Osteocyte (in vitro differentiated cells): ENCODE measurements at regions not wholly inside any gene's neighbourhood (a gene's known extent, or its start where the extent isn't known, plus 50 kb on each side); places are given as distances from the start of the nearest gene placed in this dataset.
"Not testable (repeated sequence)": the region's sequence is repeated elsewhere in the genome, so short reads cannot be mapped to it uniquely, and the experiment has no call there.

Source experiments
- DNase-seq: peaks from one replicate; pipeline ENCODE4 v3.0.0; 2021; ENCODE audit warnings: mixed read lengths; ENCODE audit not compliant: unreplicated experiment; ENCODE audit errors: extremely low spot score
- H3K27ac Mint-ChIP-seq: one replicate; pipeline ENCODE4 v1.8.0; 2021; ENCODE audit warnings: mild to moderate bottlenecking, mixed read lengths; ENCODE audit not compliant: unreplicated experiment
- H3K27me3 Mint-ChIP-seq: one replicate; pipeline ENCODE4 v1.8.0; 2021; ENCODE audit warnings: mixed read lengths; ENCODE audit not compliant: unreplicated experiment
- H3K36me3 Mint-ChIP-seq: one replicate; pipeline ENCODE4 v1.8.0; 2021; ENCODE audit warnings: mixed read lengths; ENCODE audit not compliant: unreplicated experiment
- H3K4me1 Mint-ChIP-seq: one replicate; pipeline ENCODE4 v1.8.0; 2021; ENCODE audit warnings: mixed read lengths; ENCODE audit not compliant: unreplicated experiment
- H3K4me3 Mint-ChIP-seq: one replicate; pipeline ENCODE4 v1.8.0; 2021; ENCODE audit warnings: mild to moderate bottlenecking, moderate library complexity, mixed read lengths; ENCODE audit not compliant: unreplicated experiment
- H3K9me3 Mint-ChIP-seq: one replicate; pipeline ENCODE4 v1.8.0; 2021; ENCODE audit warnings: mixed read lengths; ENCODE audit not compliant: unreplicated experiment
- CTCF ChIP-seq: fragments of 200-600 bp; sonication (generic); IDR thresholded peaks from 2 replicates; pipeline ENCODE4 v1.5.0; 2021; ENCODE audit warnings: antibody characterized with exemption, mild to moderate bottlenecking, moderate library complexity

DNA sequence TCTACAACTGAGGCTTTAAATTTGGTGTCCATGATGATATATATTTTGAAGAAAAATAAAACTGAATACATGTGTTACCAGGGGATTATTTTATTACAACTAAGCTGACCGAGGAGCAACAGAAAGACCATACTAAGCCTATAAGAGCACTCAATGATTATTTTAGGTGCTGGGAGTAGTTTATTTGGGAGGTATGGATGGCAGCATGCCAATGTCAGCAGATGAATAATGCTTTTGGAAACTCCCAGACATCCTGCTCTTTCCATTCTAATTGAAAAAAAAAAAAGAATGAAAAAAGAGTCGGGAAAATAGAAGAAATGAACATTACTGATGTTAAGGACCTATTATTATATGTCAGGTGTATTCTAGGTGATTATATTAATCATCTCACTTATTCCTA is 441.2 kb downstream of the BTG1 start:
- Mint-ChIP-seq H3K27ac (peak overlapping the region; percentile 48), H3K9me3 (no peaks in the 10 kb centered on the region)

GRCh38 chr12:91703491-91704283 is 442.0 kb downstream of the BTG1 start:
- TF ChIP-seq CTCF, result no peak
- H3K9me3 Mint-ChIP-seq, result no peaks in the 10 kb centered on the region
- peak overlapping the region; percentile 48 for H3K27ac Mint-ChIP-seq
- no peak for DNase-seq
- H3K4me3 Mint-ChIP-seq, result no peak overlapping the region
- no peaks in the 10 kb centered on the region for H3K36me3 Mint-ChIP-seq
- H3K4me1 Mint-ChIP-seq, result peaks cover 29% of the 10 kb centered on the region
- no peaks in the 10 kb centered on the region for H3K27me3 Mint-ChIP-seq

More for the DNA sequence above, 441.2 kb downstream of the BTG1 start:
- Mint-ChIP-seq H3K4me1 (peaks cover 29% of the 10 kb centered on the region), H3K36me3 (no peaks in the 10 kb centered on the region), H3K27me3 (no peaks in the 10 kb centered on the region), H3K4me3 (no peak overlapping the region)
- TF ChIP-seq CTCF, result no peak
- DNase-seq, result no peak

DNA sequence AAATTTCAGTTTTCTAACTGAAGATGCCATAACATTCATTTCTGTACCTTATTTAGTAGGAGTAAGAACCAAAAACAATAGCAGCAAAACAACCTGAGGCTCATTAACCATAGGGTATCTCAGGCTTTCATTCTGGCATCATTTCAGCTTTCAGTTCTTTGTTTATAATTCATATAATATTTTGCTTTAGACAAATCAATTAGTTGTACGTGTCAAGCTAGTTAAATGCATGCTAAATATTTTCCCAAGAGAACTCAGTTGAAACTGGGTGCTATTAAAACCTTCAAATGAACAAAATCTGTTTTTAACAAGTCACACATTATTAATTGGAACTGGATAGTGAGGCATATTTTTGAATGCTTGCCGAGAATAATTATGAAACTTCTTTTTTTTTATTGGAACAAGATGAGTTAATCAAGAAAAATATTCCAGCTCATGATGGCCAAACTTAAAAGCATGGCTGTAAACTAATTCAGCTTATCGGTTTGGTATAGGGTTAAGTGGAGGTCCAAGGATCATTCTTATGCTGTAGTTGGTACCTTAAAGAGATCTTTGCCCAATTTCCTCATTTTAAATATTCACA is 442.7 kb downstream of the BTG1 start:
- H3K36me3 Mint-ChIP-seq, result no peaks in the 10 kb centered on the region
- no peak for TF ChIP-seq CTCF
- no peak overlapping the region for H3K4me3 Mint-ChIP-seq
- no peak overlapping the region for H3K27ac Mint-ChIP-seq
- no peaks in the 10 kb centered on the region for H3K27me3 Mint-ChIP-seq
- H3K9me3 Mint-ChIP-seq, result no peaks in the 10 kb centered on the region
- H3K4me1 Mint-ChIP-seq, result peaks cover 29% of the 10 kb centered on the region
- no peak for DNase-seq

DNA sequence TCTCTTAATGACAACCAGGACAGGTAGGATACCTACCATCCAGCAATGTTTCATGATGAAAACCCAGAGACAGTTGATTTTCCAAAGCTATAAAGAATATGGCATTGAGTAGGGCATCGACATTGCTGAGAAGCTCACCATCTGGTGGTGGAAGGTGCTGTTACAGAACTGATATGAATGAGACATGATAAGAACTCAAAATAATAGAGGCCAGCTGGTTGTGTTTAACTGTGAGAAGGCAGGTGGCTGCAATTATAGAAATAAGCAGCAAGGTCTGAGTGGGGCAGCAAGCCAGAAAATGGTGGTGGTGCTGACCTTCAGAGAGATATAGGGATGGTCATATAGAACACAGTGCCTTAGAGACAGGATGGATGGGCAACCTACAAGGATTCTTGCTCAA is 449.7 kb downstream of the BTG1 start:
- Mint-ChIP-seq H3K4me1 (no peaks in the 10 kb centered on the region), H3K27me3 (no peaks in the 10 kb centered on the region), H3K9me3 (peaks cover 13% of the 10 kb centered on the region), H3K4me3 (no peak overlapping the region), H3K36me3 (no peaks in the 10 kb centered on the region), H3K27ac (no peak overlapping the region)
- TF ChIP-seq CTCF, result no peak
- DNase-seq, result no peak

DNA sequence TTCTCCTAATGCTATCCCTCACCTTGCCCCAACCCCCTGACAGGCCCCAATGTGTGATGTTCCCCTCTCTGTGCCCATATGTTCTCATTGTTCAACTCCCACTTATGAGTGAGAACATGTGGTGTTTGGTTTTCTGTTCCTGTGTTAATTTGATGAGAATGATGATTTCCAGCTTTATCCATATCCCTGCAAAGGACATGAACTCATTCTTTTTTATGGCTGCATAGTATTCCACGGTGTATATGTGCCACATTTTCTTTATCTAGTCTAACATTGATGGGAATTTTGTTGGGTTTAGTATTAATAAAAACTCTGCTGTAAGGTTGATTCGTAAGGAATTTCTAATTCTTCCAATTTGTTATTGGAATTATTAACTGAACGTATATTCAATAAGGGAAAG is 450.2 kb downstream of the BTG1 start:
- not testable (repeated sequence) for H3K27me3 Mint-ChIP-seq, H3K4me1 Mint-ChIP-seq, H3K27ac Mint-ChIP-seq, H3K36me3 Mint-ChIP-seq, DNase-seq, H3K4me3 Mint-ChIP-seq
- H3K9me3 Mint-ChIP-seq, result peaks cover 13% of the 10 kb centered on the region
